Neural cell (in vitro differentiated cells): ENCODE measurements at regions not wholly inside any gene's neighbourhood (a gene's known extent, or its start where the extent isn't known, plus 50 kb on each side); places are given as distances from the start of the nearest gene placed in this dataset.

Experiments
- H2AFZ ChIP-seq: fragments of 200-600, 300-800 bp; sonication (generic), shearing (Covaris generic); 2 replicates; pipeline ENCODE4 v1.6.0; 2014; ENCODE audit warnings: low read depth, mild to moderate bottlenecking, antibody characterized with exemption, low read length, moderate library complexity
- H3F3A ChIP-seq: fragments of 200-600 bp; shearing (Covaris generic); 2 replicates; pipeline ENCODE4 v1.6.1; 2016; ENCODE audit warnings: mild to moderate bottlenecking, moderate library complexity, mixed read lengths, antibody characterized with exemption, low read length; ENCODE audit not compliant: insufficient read depth, poor library complexity, severe bottlenecking
- H3K27ac ChIP-seq: fragments of 200-600, 300-800 bp; sonication (generic), shearing (Covaris generic); 2 replicates; pipeline ENCODE4 v1.5.1; 2014; ENCODE audit warnings: mild to moderate bottlenecking, low read length, moderate library complexity
- H3K27me3 ChIP-seq: fragments of 300-800, 200-600 bp; sonication (generic), shearing (Covaris generic); 2 replicates; pipeline ENCODE4 v1.6.0; 2014; ENCODE audit warnings: mild to moderate bottlenecking, low read depth, low read length, moderate library complexity; ENCODE audit not compliant: insufficient read depth
- H3K36me3 ChIP-seq: fragments of 300-800, 200-600 bp; sonication (generic), shearing (Covaris generic); 2 replicates; pipeline ENCODE4 v1.5.1; 2014; ENCODE audit warnings: mild to moderate bottlenecking, antibody characterized with exemption, low read length, moderate library complexity; ENCODE audit not compliant: insufficient read depth
- H3K4me2 ChIP-seq: fragments of 300-800, 200-600 bp; sonication (generic), shearing (Covaris generic); 2 replicates; pipeline ENCODE4 v1.6.0; 2014; ENCODE audit warnings: mild to moderate bottlenecking, low read length
- H3K4me3 ChIP-seq: fragments of 300-800, 200-600 bp; sonication (generic), shearing (Covaris generic); 2 replicates; pipeline ENCODE4 v1.5.1; 2014; ENCODE audit warnings: mild to moderate bottlenecking, low read length, moderate library complexity
- H3K79me2 ChIP-seq: fragments of 200-600 bp; shearing (Covaris generic); replicated peaks from 2 replicates; pipeline ENCODE4 v1.6.0; 2014; ENCODE audit warnings: mild to moderate bottlenecking, low read length, moderate library complexity; ENCODE audit not compliant: insufficient read depth
- H3K9ac ChIP-seq: fragments of 300-800, 200-600 bp; sonication (generic), shearing (Covaris generic); 2 replicates; pipeline ENCODE4 v1.6.1; 2016; ENCODE audit warnings: mild to moderate bottlenecking, low read length, mixed read lengths
- H3K9me2 ChIP-seq: fragments of 200-600 bp; shearing (Covaris generic); 2 replicates; pipeline ENCODE4 v1.6.1; 2016; ENCODE audit warnings: mild to moderate bottlenecking, low read length, mixed read lengths; ENCODE audit not compliant: insufficient read depth
- H3K9me3 ChIP-seq: fragments of 200-600, 300-800 bp; sonication (generic), shearing (Covaris generic); 2 replicates; pipeline ENCODE4 v1.6.1; 2016; ENCODE audit warnings: mild to moderate bottlenecking, mixed run types, low read length, moderate library complexity, mixed read lengths
- H4K20me1 ChIP-seq: fragments of 200-600 bp; shearing (Covaris generic); 2 replicates; pipeline ENCODE4 v1.6.1; 2016; ENCODE audit warnings: mild to moderate bottlenecking, mixed run types; ENCODE audit not compliant: insufficient read depth
- EP300 ChIP-seq: fragments of 450-650 bp; conservative IDR thresholded peaks from 2 replicates; pipeline ENCODE4 v1.6.1; 2014; ENCODE audit warnings: antibody characterized with exemption, mild to moderate bottlenecking, moderate library complexity; ENCODE audit not compliant: poor library complexity, severe bottlenecking
- EZH2 ChIP-seq: fragments of 200-600, 300-800 bp; shearing (Covaris generic), sonication (generic); IDR thresholded peaks from 2 replicates; pipeline ENCODE4 v1.6.1; 2014; ENCODE audit warnings: antibody characterized with exemption, low read length, borderline replicate concordance, mild to moderate bottlenecking; ENCODE audit not compliant: insufficient read depth, poor library complexity, severe bottlenecking
- MXI1 ChIP-seq: fragments of 450-650 bp; conservative IDR thresholded peaks from 2 replicates; pipeline ENCODE4 v1.6.1; 2014; ENCODE audit warnings: antibody characterized with exemption, mild to moderate bottlenecking; ENCODE audit not compliant: poor library complexity, severe bottlenecking
- POLR2AphosphoS5 ChIP-seq: IDR thresholded peaks from 2 replicates; pipeline ENCODE4 v1.6.1; 2012
- RAD21 ChIP-seq: fragments of 450-650 bp; conservative IDR thresholded peaks from 2 replicates; pipeline ENCODE4 v1.6.1; 2014; ENCODE audit warnings: antibody characterized with exemption, mild to moderate bottlenecking, moderate library complexity
- REST ChIP-seq: IDR thresholded peaks from 2 replicates; pipeline ENCODE4 v1.6.1; 2012; ENCODE audit warnings: borderline replicate concordance
- SMC3 ChIP-seq: fragments of 450-650 bp; conservative IDR thresholded peaks from 2 replicates; pipeline ENCODE4 v1.6.1; 2014; ENCODE audit warnings: antibody characterized with exemption, mild to moderate bottlenecking, moderate library complexity; ENCODE audit not compliant: poor library complexity
- TAF1 ChIP-seq: IDR thresholded peaks from 2 replicates; pipeline ENCODE4 v1.6.1; 2012; ENCODE audit warnings: low read depth
- TF ChIP-seq, protein P1 (sequence below): fragments of 450-650 bp; IDR thresholded peaks from 2 replicates; pipeline ENCODE4 v1.5.1; 2014; ENCODE audit warnings: antibody characterized with exemption, mild to moderate bottlenecking, moderate library complexity; ENCODE audit not compliant: poor library complexity, severe bottlenecking

DNA sequence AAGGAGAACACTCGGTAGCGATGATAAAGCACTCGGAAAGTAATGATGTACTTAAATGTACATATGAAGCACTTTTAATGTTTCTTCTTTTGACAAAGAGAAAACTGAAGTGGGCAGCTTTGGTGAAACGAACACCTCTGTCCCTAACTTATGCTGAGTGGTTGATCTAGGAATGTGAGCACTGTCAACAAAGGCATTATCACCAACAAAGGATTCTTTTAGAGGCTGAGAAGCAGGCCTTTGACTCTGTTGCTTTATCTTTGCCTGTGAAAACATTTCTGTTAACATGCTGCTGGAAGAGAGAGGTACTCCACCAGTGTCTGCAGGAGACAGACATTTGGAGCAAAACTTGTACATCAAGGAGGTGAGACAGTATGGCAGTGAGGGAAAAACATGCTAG, 103.2 kb upstream of the VRK1 start:
- no peaks in the 10 kb centered on the region for H4K20me1 ChIP-seq
- H3K27me3 ChIP-seq, result no peaks in the 10 kb centered on the region
- TF ChIP-seq TAF1, result no peak
- no peak for TF ChIP-seq EP300
- no peak for TF ChIP-seq POLR2AphosphoS5
- TF ChIP-seq SMC3, result no peak
- TF ChIP-seq, protein P1, sequence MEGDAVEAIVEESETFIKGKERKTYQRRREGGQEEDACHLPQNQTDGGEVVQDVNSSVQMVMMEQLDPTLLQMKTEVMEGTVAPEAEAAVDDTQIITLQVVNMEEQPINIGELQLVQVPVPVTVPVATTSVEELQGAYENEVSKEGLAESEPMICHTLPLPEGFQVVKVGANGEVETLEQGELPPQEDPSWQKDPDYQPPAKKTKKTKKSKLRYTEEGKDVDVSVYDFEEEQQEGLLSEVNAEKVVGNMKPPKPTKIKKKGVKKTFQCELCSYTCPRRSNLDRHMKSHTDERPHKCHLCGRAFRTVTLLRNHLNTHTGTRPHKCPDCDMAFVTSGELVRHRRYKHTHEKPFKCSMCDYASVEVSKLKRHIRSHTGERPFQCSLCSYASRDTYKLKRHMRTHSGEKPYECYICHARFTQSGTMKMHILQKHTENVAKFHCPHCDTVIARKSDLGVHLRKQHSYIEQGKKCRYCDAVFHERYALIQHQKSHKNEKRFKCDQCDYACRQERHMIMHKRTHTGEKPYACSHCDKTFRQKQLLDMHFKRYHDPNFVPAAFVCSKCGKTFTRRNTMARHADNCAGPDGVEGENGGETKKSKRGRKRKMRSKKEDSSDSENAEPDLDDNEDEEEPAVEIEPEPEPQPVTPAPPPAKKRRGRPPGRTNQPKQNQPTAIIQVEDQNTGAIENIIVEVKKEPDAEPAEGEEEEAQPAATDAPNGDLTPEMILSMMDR, result no peak
- TF ChIP-seq RAD21, result no peak
- no peak for TF ChIP-seq MXI1
- no peak for TF ChIP-seq EZH2
- no peak for TF ChIP-seq REST
- H3K9ac ChIP-seq, result no peak overlapping the region
- H3K9me3 ChIP-seq, result no peaks in the 10 kb centered on the region
- H3K4me2 ChIP-seq, result no peak overlapping the region
- H3K27ac ChIP-seq, result no peak overlapping the region
- no peak overlapping the region for H2AFZ ChIP-seq
- no peak overlapping the region for H3K4me3 ChIP-seq
- no peaks in the 10 kb centered on the region for H3K9me2 ChIP-seq
- no peaks in the 10 kb centered on the region for H3K79me2 ChIP-seq
- H3F3A ChIP-seq, result no peaks in the 10 kb centered on the region
- no peaks in the 10 kb centered on the region for H3K36me3 ChIP-seq

DNA sequence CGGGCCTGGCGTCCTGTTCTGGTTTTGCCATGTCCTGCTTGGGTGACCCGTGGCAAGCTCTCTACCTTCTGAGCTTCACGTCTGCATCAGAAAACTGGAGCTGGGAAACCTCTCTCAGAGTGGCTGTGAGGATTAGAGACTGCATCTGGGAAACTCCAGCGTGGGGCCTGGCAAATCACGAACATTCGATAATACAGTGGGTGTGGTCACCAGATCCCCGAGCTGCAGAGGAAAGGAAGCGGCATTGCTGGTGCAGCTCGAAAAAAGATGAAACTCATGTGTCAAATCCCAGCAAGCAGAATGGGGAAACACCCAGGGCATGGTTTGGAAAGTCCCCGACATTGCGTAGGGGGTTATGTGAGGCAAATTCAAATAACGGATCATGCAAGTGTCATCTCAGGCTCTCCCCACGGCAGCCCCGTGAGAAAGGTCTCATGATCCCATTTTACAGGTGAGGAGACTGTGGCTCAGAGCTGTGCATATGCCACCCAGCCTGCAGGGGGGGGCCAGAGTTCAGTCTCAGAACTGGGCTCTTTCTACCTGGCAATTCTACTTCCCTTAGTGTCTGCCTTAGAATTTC, 98.1 kb upstream of the VRK1 start:
- Histone ChIP-seq H3K27me3 (no peaks in the 10 kb centered on the region), H3K4me3 (no peak overlapping the region), H3F3A (no peaks in the 10 kb centered on the region), H3K9me2 (no peaks in the 10 kb centered on the region), H3K9me3 (no peaks in the 10 kb centered on the region), H3K4me2 (no peak overlapping the region), H3K9ac (no peak overlapping the region), H3K79me2 (no peaks in the 10 kb centered on the region), H4K20me1 (no peaks in the 10 kb centered on the region), H3K36me3 (no peaks in the 10 kb centered on the region), H3K27ac (no peak overlapping the region), H2AFZ (no peak overlapping the region)
- TF ChIP-seq REST, result no peak
- TF ChIP-seq EZH2, result no peak
